Skin epidermis (tissue), 12 donors: ENCODE measurements at regions not wholly inside any gene's neighbourhood (a gene's known extent, or its start where the extent isn't known, plus 50 kb on each side); places are given as distances from the start of the nearest gene placed in this dataset.

ENCODE experiments used
- H3K27ac ChIP-seq, 21 experiments: fragments of 200-600 bp; sonication (generic) in 11 of 21; one replicate each; pipeline ENCODE4 v1.5.0; 2020; ENCODE audit warnings: mild to moderate bottlenecking in 3 of 21, inconsistent platforms in 2 of 21, moderate library complexity in 2 of 21
- H3K4me3 ChIP-seq, 7 experiments: fragments of 200-600 bp; sonication (generic) in 2 of 7; one replicate each; pipeline ENCODE4 v1.5.0; 2020; ENCODE audit warnings: inconsistent platforms in 2 of 7, mild to moderate bottlenecking in 2 of 7, moderate library complexity in 1 of 7

GRCh38 chr5:4947893-4948536 lies 192.1 kb upstream of the ADAMTS16 start:
- no peak overlapping the region for H3K4me3 ChIP-seq
- no peak overlapping the region for H3K27ac ChIP-seq

- Histone ChIP-seq H3K4me3 (no peak overlapping the region), H3K27ac (no peak overlapping the region)
These were observed 191.0 kb upstream of the ADAMTS16 start for GRCh38 chr5:4949108-4949507.

GRCh38 chr5:4953576-4953975 lies 186.6 kb upstream of the ADAMTS16 start:
- H3K27ac ChIP-seq: no peak overlapping the region
- H3K4me3 ChIP-seq: no peak overlapping the region

GRCh38 chr5:4954048-4954447 lies 186.1 kb upstream of the ADAMTS16 start:
- Histone ChIP-seq H3K4me3 (no peak overlapping the region), H3K27ac (no peak overlapping the region)

- Histone ChIP-seq H3K27ac (no peak overlapping the region), H3K4me3 (no peak overlapping the region)
These were observed 176.9 kb upstream of the ADAMTS16 start for GRCh38 chr5:4963265-4963664.

- H3K4me3 ChIP-seq: no peak overlapping the region
- H3K27ac ChIP-seq: no peak overlapping the region
These were observed 170.8 kb upstream of the ADAMTS16 start for GRCh38 chr5:4969351-4969750.

- no peak overlapping the region for H3K4me3 ChIP-seq
- H3K27ac ChIP-seq: no peak overlapping the region
These were observed 170.0 kb upstream of the ADAMTS16 start for GRCh38 chr5:4970171-4970570.

GRCh38 chr5:4976902-4977301 lies 163.2 kb upstream of the ADAMTS16 start:
- Histone ChIP-seq H3K27ac (no peak overlapping the region), H3K4me3 (no peak overlapping the region)

- H3K27ac ChIP-seq: no peak overlapping the region
- H3K4me3 ChIP-seq: no peak overlapping the region
These were observed 162.6 kb upstream of the ADAMTS16 start for GRCh38 chr5:4977416-4978110.

- no peak overlapping the region for H3K27ac ChIP-seq
- H3K4me3 ChIP-seq: no peak overlapping the region
These were observed 159.9 kb upstream of the ADAMTS16 start for GRCh38 chr5:4980201-4980600.

- Histone ChIP-seq H3K27ac (no peak overlapping the region), H3K4me3 (no peak overlapping the region)
These were observed 158.5 kb upstream of the ADAMTS16 start for GRCh38 chr5:4981608-4982007.

GRCh38 chr5:4983701-4984100 lies 156.4 kb upstream of the ADAMTS16 start:
- H3K27ac ChIP-seq: no peak overlapping the region
- no peak overlapping the region for H3K4me3 ChIP-seq

GRCh38 chr5:4984461-4984860 lies 155.7 kb upstream of the ADAMTS16 start:
- Histone ChIP-seq H3K4me3 (no peak overlapping the region), H3K27ac (no peak overlapping the region)

- no peak overlapping the region for H3K27ac ChIP-seq
- H3K4me3 ChIP-seq: no peak overlapping the region
These were observed 152.7 kb upstream of the ADAMTS16 start for GRCh38 chr5:4987431-4987830.

GRCh38 chr5:4989118-4989517 lies 151.0 kb upstream of the ADAMTS16 start:
- H3K4me3 ChIP-seq: no peak overlapping the region
- no peak overlapping the region for H3K27ac ChIP-seq

- H3K27ac ChIP-seq: no peak overlapping the region
- no peak overlapping the region for H3K4me3 ChIP-seq
These were observed 150.1 kb upstream of the ADAMTS16 start for GRCh38 chr5:4990017-4990416.

- Histone ChIP-seq H3K4me3 (no peak overlapping the region), H3K27ac (no peak overlapping the region)
These were observed 149.7 kb upstream of the ADAMTS16 start for GRCh38 chr5:4990462-4990861.

GRCh38 chr5:4991925-4992324 lies 148.2 kb upstream of the ADAMTS16 start:
- H3K27ac ChIP-seq: no peak overlapping the region
- no peak overlapping the region for H3K4me3 ChIP-seq

GRCh38 chr5:4995014-4995413 lies 145.1 kb upstream of the ADAMTS16 start:
- Histone ChIP-seq H3K4me3 (no peak overlapping the region), H3K27ac (no peak overlapping the region)

- H3K4me3 ChIP-seq: no peak overlapping the region
- no peak overlapping the region for H3K27ac ChIP-seq
These were observed 134.8 kb upstream of the ADAMTS16 start for GRCh38 chr5:5005353-5005752.

GRCh38 chr5:5006548-5006947 lies 133.6 kb upstream of the ADAMTS16 start:
- no peak overlapping the region for H3K4me3 ChIP-seq
- H3K27ac ChIP-seq: no peak overlapping the region

GRCh38 chr5:5009240-5009639 lies 130.9 kb upstream of the ADAMTS16 start:
- Histone ChIP-seq H3K27ac (no peak overlapping the region), H3K4me3 (no peak overlapping the region)
